HAP-1 (cell line): ENCODE measurements at regions not wholly inside any gene's neighbourhood (a gene's known extent, or its start where the extent isn't known, plus 50 kb on each side); places are given as distances from the start of the nearest gene placed in this dataset.

ENCODE experiments used
- DNase-seq, 2 experiments: peaks; one replicate each; pipeline ENCODE4 v3.0.0-alpha.2; 2016 to 2020; ENCODE audit warnings: low spot score in 2 of 2
- H3K27me3 ChIP-seq: fragments of 250-450 bp; sonication (Bioruptor Pico); 2 replicates; pipeline ENCODE4 v1.5.1; 2020; ENCODE audit warnings: low read depth, mild to moderate bottlenecking, moderate library complexity
- H3K36me3 ChIP-seq: fragments of 250-450 bp; sonication (Bioruptor Pico); replicated peaks from 2 replicates; pipeline ENCODE4 v1.5.1; 2020; ENCODE audit warnings: mild to moderate bottlenecking
- H3K4me1 ChIP-seq: fragments of 250-450 bp; sonication (Bioruptor Pico); 2 replicates; pipeline ENCODE4 v1.5.1; 2020; ENCODE audit warnings: mild to moderate bottlenecking
- H3K4me3 ChIP-seq: fragments of 250-450 bp; sonication (Bioruptor Pico); 2 replicates; pipeline ENCODE4 v1.5.1; 2020; ENCODE audit warnings: mild to moderate bottlenecking, moderate library complexity
- H3K9me3 ChIP-seq: fragments of 250-450 bp; sonication (Bioruptor Pico); 2 replicates; pipeline ENCODE4 v1.5.1; 2020; ENCODE audit warnings: mild to moderate bottlenecking, moderate library complexity
- in situ Hi-C: fragments of 300-500 bp; cut with MboI; formaldehyde crosslinking; loops from 3 replicates; pipeline ENCODE4 v1.14.3; 2020; ENCODE audit warnings: low sequenced_read_pairs, inconsistent platforms, mixed read lengths

DNA sequence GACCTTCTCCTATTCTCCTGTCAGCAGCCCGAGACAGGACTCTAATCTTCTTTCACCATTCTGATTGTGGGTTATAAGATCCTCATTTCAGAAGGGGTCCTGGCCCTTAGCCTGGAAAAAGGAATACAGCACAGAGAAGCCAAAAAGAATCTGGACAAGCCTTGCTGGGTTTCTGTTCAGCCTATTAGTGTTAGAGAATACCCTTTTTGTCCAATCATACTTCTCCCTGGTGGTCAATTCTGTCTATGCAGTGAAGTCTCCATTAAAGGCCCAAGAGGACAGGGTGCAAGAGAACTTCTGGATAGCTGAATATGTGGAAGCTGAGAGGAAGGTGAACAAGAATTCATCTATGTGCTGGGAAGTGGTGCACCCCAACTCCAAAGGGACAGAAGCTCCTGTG is 105.7 kb upstream of the AGA start:
- H3K27me3 ChIP-seq = no peaks in the 10 kb centered on the region
- no peaks in the 10 kb centered on the region for H3K4me1 ChIP-seq
- H3K4me3 ChIP-seq = no peak overlapping the region
- H3K36me3 ChIP-seq = no peaks in the 10 kb centered on the region
- DNase-seq = no peak
- in situ Hi-C loops = no loop called here
- H3K9me3 ChIP-seq = no peaks in the 10 kb centered on the region

DNA sequence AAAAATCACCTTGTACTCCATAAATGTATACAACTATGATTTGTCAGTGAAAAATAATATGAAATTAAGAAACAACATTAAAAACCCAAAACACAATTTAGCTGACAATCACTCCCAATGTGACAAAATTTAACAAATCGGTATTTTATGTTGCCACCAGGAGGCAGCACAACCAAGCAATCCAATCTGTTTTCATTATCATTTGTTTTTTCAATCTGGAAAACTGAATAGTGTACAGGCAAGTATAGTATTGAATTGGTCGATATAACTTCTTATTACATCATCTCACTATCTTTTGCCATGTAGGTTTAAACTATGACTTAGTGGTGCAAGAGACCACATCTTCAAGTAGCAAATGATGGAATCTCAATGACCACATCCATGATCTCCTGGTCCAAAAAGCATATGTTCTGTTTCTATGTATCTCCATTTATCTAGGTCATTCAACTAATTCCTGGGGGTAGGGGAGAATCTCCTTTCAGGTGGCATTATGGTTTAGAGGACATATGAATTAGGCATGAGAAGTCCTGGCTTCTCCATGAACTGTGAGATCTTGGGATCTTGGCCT is 112.9 kb upstream of the AGA start:
- Histone ChIP-seq H3K4me1 (no peaks in the 10 kb centered on the region), H3K27me3 (no peaks in the 10 kb centered on the region), H3K9me3 (no peaks in the 10 kb centered on the region), H3K36me3 (no peaks in the 10 kb centered on the region), H3K4me3 (no peak overlapping the region)
- peak; percentile 44 to 63 for DNase-seq
- in situ Hi-C loops = no loop called here

DNA sequence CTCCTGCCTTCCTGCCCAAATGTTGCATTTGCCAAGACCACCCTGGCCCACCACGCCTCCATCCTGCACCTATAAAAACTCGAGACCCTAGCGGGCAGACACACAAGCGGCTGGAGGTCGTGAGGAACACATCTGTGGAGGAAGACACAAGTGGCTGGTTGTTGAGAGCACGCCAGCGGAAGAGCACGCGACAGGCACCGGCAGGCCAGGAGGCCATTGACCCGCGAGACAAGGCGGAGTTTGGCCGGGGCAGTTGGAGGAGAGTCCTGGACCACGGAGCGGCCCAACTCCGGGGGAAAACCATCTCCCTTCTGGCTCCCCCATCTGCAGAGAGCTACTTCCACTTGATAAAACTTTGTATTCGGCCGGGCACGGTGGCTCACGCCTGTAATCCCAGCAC is 115.2 kb upstream of the AGA start:
- Histone ChIP-seq H3K9me3 (no peaks in the 10 kb centered on the region), H3K4me3 (no peak overlapping the region), H3K36me3 (no peaks in the 10 kb centered on the region), H3K4me1 (no peaks in the 10 kb centered on the region), H3K27me3 (no peaks in the 10 kb centered on the region)
- DNase-seq = no peak
- in situ Hi-C loops = no loop called here

DNA sequence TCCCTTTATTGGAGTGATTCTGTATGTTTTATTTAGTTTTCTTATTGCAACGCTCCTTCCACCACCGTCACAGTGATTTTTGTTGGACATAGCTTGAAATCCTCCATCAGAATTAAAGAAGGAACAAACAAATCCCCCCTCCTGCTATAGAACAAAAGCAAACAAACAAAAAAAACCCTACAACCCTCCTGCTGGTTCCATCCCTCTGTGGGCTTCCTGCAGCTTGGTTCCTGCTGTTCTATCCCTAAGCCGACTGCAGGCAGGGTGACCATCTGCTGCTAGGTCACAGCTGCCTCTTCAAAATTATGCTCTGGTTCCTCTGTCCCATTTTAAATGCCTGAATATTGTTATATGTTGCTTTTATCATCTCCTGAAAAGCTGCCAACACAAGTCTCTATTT is 116.8 kb upstream of the AGA start:
- Histone ChIP-seq H3K27me3 (no peaks in the 10 kb centered on the region), H3K36me3 (no peaks in the 10 kb centered on the region), H3K9me3 (no peaks in the 10 kb centered on the region), H3K4me1 (no peaks in the 10 kb centered on the region), H3K4me3 (no peak overlapping the region)
- DNase-seq = no peak
- in situ Hi-C loops = no loop called here

DNA sequence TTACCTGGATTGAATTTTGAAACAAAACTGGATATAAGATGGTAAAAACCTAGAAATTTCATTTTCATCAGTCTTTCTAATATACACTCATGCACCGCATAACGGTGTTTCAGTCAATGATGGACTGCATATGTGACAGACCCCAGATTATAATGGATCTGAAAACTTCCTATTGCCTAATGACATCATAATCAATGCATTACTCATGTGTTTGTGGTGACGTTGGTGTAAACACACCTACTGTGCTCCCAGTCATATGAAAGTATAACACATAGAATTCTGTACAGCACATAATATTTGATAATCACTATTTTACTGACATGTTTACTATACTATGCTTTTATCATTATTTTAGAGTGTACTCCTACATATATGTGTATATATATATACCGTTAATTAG is 119.9 kb upstream of the AGA start:
- Histone ChIP-seq H3K4me3 (no peak overlapping the region), H3K4me1 (no peaks in the 10 kb centered on the region), H3K9me3 (no peaks in the 10 kb centered on the region), H3K27me3 (no peaks in the 10 kb centered on the region), H3K36me3 (no peaks in the 10 kb centered on the region)
- DNase-seq = no peak
- in situ Hi-C loops = no loop called here

DNA sequence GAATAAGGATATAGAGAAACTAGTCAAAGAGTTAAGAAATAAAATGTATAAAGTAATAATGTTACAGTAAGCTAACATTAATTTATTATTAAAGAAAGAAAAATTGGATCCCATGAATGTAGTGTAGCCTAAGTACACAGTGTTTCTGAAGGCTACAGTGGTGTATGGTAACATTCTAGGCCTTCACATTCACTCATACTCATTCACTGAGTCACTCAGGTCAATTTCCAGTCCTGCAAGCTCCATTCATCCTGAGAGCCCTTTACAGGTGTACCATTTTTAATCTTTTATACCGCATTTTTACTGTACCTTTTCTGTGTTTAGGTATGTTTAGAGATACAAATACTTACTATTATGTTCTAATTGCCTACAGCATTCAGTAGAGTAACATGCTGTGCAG is 120.6 kb upstream of the AGA start:
- H3K4me3 ChIP-seq = no peak overlapping the region
- in situ Hi-C loops = no loop called here
- no peaks in the 10 kb centered on the region for H3K27me3 ChIP-seq
- no peaks in the 10 kb centered on the region for H3K36me3 ChIP-seq
- H3K4me1 ChIP-seq = no peaks in the 10 kb centered on the region
- DNase-seq = no peak
- H3K9me3 ChIP-seq = no peaks in the 10 kb centered on the region

DNA sequence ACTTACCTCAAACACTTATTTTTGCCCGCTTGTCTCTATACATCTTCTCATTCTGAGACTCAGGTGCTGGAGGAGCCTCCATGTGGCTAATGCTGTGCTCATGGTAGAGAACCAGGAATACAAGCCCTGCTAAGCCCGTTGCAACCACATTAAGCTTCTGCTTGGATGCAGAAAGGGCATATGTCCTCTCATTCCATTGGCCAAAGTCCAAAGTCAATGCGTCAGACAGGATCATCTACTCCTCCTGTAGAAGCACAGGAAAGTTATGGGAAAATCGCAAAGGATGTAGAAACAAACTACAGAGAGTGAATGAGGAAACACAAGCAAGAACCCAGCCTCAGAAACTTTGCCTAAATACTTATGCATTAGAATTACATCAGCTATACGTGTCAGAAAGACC is 124.5 kb upstream of the AGA start:
- Histone ChIP-seq H3K27me3 (no peaks in the 10 kb centered on the region), H3K9me3 (no peaks in the 10 kb centered on the region), H3K36me3 (no peaks in the 10 kb centered on the region), H3K4me1 (no peaks in the 10 kb centered on the region), H3K4me3 (no peak overlapping the region)
- in situ Hi-C loops = no loop called here
- no peak for DNase-seq

DNA sequence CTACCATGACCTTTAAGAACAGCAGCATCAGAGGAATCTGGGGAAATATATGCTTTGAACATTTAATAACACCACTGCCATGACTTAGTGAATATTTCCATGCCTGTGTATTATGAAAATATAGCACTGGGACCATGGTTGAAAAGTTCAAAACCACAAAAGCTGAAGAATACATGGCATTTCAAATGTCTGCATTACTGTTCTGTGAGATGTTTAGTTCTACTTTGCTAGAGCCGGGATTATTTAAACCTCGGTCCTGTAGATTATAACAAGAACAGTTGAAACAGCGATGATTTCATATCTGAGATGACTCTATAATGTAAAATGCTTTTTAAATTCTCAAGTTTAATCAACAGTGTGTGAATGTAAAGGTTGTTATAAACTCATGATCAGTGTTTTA is 126.7 kb upstream of the AGA start:
- in situ Hi-C loops = no loop called here
- no peaks in the 10 kb centered on the region for H3K4me1 ChIP-seq
- no peak overlapping the region for H3K4me3 ChIP-seq
- H3K36me3 ChIP-seq = no peaks in the 10 kb centered on the region
- no peaks in the 10 kb centered on the region for H3K9me3 ChIP-seq
- DNase-seq = no peak
- H3K27me3 ChIP-seq = no peaks in the 10 kb centered on the region

DNA sequence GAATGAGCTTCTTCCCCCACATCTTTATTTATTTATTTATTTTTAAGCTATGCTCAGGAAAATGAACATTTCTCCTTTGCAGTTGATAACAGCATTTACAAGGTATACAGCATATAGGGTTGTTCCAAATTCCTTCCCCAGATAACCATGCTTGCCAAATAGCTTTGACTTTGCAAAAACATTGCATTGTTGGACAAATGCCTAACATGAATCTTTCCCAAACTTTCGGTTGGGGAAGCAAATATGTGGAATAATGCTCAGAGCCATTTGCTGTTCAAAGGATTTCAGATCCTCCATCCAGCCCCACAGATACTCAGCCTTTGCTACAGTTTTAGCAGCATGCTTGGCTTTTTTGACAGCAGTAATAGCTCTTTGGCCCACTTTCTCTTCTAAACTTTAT is 127.2 kb upstream of the AGA start:
- H3K4me1 ChIP-seq = no peaks in the 10 kb centered on the region
- H3K4me3 ChIP-seq = no peak overlapping the region
- no peaks in the 10 kb centered on the region for H3K27me3 ChIP-seq
- DNase-seq = no peak
- in situ Hi-C loops = no loop called here
- H3K36me3 ChIP-seq = no peaks in the 10 kb centered on the region
- no peaks in the 10 kb centered on the region for H3K9me3 ChIP-seq

DNA sequence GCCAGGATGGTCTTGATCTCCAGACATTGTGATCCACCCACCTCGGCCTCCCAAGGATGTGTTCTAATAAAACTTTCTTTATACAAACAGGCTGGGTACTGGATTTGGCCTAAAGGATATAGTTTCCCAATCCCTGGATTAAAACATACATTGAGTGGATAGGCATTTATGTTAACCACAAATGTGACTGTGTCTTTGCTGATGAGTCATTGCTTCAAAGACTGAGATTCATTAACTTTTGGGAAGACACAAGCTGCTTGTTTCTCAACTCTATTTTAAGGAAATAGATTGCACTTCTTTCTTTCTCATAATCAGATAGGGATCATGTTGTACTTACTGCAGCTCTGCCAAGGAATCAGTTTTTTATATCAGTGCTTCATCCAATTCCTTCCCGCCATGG is 131.3 kb upstream of the AGA start:
- in situ Hi-C loops = no loop called here
- DNase-seq = no peak
- Histone ChIP-seq H3K36me3 (no peaks in the 10 kb centered on the region), H3K9me3 (no peaks in the 10 kb centered on the region), H3K4me1 (peaks cover 4% of the 10 kb centered on the region; the same call in 1 of the 2 replicates), H3K4me3 (no peak overlapping the region), H3K27me3 (no peaks in the 10 kb centered on the region)

DNA sequence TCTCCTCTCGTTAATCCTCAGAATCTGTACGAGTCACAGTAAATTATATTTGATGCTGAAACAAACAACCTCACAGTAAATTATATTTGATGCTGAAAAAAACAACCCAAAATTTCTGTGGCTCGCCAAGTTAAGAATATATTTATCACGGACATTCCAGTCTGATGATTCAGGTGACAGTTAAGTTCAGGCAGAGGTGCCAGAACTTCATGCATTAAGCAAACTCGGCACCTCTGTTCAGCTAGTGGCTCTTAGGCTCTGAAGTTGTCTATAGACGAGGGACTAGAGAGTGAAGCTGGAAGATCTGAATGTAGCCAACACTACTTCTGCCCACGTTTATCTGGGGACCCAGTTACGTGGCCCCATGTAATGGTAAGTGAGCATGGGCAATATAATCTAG is 132.2 kb upstream of the AGA start:
- Histone ChIP-seq H3K36me3 (no peaks in the 10 kb centered on the region), H3K27me3 (no peaks in the 10 kb centered on the region), H3K4me1 (peaks cover 4% of the 10 kb centered on the region; the same call in 1 of the 2 replicates), H3K4me3 (no peak overlapping the region), H3K9me3 (no peaks in the 10 kb centered on the region)
- in situ Hi-C loops = no loop called here
- DNase-seq = no peak

DNA sequence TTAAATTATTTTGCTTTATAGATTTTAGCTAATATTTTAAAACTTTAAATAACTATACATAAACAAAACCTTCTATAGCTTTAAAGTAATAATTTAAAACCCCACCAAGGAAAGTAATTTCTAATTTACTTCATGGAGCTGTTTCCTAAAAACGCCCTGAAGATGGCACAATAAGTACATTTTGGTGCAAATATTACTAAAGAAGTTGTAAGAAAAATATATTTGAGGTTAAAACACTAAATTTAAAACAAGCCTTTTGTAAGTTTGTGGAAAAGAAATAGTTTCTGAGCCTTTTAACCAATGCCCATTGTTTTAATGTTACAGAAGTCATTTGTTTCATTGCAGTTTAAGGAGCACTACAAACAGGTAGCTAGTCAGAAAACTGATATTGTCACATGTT is 137.4 kb upstream of the AGA start:
- DNase-seq = no peak
- peaks cover 4% of the 10 kb centered on the region; the same call in 1 of the 2 replicates for H3K4me1 ChIP-seq
- no peaks in the 10 kb centered on the region for H3K36me3 ChIP-seq
- in situ Hi-C loops = no loop called here
- no peak overlapping the region for H3K4me3 ChIP-seq
- no peaks in the 10 kb centered on the region for H3K9me3 ChIP-seq
- no peaks in the 10 kb centered on the region for H3K27me3 ChIP-seq

DNA sequence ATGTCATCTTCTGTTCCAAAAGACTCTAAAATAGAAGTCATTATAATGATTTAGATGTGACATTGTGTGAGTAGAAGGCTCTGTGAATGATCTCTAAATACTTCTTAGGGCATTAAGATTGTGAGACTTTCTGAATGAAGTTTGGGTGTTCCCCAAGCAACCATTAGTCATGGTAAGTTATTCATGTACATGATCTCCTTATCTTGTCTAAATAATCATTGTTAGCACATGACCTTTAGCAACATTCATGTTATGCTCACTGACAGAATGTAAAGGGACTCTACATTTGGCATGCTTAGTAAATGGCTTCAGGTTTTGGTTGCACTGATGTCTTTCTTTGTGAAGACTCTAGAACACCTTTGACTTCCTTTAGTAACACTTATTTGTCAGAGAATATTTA is 140.8 kb upstream of the AGA start:
- Histone ChIP-seq H3K4me3 (no peak overlapping the region), H3K9me3 (no peaks in the 10 kb centered on the region), H3K36me3 (no peaks in the 10 kb centered on the region), H3K4me1 (no peaks in the 10 kb centered on the region), H3K27me3 (no peaks in the 10 kb centered on the region)
- in situ Hi-C loops = no loop called here
- no peak for DNase-seq

DNA sequence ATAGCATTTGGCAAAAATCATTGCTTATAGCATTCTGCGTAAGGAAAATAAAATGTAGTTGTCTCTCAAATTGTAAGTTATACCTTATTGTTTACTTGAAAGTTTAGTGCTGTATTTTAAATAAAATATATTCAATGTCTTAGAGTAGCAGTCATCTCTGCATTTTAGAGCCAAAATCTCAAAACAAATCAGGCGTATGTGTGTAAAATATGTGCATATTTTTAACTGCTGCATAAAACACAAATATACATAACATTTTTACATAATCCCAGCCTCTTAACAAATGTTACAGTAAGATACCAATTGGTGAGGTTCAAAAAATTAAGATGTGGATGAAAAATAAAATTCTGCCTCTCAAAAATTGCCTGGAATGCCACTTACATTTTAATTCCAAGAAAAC is 145.8 kb upstream of the AGA start:
- Histone ChIP-seq H3K27me3 (no peaks in the 10 kb centered on the region), H3K36me3 (no peaks in the 10 kb centered on the region), H3K4me3 (no peak overlapping the region), H3K9me3 (no peaks in the 10 kb centered on the region), H3K4me1 (no peaks in the 10 kb centered on the region)
- in situ Hi-C loops = no loop called here
- DNase-seq = no peak

DNA sequence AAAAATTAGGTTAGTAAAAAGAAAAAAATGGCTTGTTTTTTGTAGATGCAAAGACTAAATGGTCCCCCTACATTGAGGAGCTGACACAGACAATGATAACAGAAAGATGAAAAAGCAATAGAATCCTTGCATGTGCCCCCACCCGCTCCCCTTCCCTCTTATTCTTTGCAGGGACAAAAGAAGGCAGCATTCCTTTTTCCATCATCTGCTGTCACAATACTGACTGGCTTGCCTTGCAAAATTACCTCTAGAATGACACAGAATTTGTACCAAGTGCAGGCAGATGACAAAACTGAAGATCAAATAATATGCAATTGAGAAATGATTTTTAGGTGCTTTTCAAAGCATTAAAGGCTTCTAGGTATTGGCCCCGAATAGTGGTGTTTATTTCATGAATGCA is 153.1 kb upstream of the AGA start:
- in situ Hi-C loops = no loop called here
- Histone ChIP-seq H3K4me3 (no peak overlapping the region), H3K27me3 (no peaks in the 10 kb centered on the region), H3K36me3 (no peaks in the 10 kb centered on the region), H3K4me1 (0 out of 2 replicates have a peak, but pooled peaks cover 3% of the 10 kb centered on the region), H3K9me3 (no peaks in the 10 kb centered on the region)
- no peak for DNase-seq
